ENCODE measurements at regions not wholly inside any gene's neighbourhood (a gene's known extent, or its start where the extent isn't known, plus 50 kb on each side); places are given as distances from the start of the nearest gene placed in this dataset.

DNA sequence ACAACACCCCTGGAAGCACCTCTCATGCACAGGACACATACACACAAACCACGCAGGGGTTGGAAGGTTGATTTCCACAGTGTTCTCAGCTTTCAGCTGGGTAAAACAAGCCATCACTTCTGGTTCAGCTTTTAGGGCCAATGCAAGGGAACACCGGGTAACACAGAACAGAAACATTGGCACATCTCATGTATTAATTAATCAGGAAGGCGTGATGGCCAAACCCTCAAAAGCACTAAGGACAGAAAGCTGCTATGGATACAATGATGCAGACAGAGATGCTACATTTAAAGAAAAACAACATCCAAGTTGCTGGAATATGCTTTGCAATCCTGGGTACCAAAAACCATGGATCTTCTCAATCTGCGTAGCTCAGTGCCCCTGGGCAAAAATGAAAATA, 104.3 kb upstream of the BEND6 start:
- TF ChIP-seq, protein P1, sequence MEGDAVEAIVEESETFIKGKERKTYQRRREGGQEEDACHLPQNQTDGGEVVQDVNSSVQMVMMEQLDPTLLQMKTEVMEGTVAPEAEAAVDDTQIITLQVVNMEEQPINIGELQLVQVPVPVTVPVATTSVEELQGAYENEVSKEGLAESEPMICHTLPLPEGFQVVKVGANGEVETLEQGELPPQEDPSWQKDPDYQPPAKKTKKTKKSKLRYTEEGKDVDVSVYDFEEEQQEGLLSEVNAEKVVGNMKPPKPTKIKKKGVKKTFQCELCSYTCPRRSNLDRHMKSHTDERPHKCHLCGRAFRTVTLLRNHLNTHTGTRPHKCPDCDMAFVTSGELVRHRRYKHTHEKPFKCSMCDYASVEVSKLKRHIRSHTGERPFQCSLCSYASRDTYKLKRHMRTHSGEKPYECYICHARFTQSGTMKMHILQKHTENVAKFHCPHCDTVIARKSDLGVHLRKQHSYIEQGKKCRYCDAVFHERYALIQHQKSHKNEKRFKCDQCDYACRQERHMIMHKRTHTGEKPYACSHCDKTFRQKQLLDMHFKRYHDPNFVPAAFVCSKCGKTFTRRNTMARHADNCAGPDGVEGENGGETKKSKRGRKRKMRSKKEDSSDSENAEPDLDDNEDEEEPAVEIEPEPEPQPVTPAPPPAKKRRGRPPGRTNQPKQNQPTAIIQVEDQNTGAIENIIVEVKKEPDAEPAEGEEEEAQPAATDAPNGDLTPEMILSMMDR (IDR thresholded peaks at IDR 0.05; ENCODE audit: low read depth, low read length, poor library complexity, severe bottlenecking), result no peak
- TF ChIP-seq EZH2phosphoT487 (IDR thresholded peaks at IDR 0.05; ENCODE audit: borderline replicate concordance, low read length), result no peak

All from DOHH2 (cell line).